ENCODE measurements at regions not wholly inside any gene's neighbourhood (a gene's known extent, or its start where the extent isn't known, plus 50 kb on each side); places are given as distances from the start of the nearest gene placed in this dataset.
"Not testable (repeated sequence)": the region's sequence is repeated elsewhere in the genome, so short reads cannot be mapped to it uniquely, and the experiment has no call there.

GRCh38 chr10:87306681-87307080 is 50.9 kb upstream of the NUTM2D start:
- not testable (repeated sequence) for TF ChIP-seq CTCF, POLR2A (IDR thresholded peaks at IDR 0.05)

All from esophagus squamous epithelium (tissue), 4 donors.